Activated CD8-positive, alpha-beta T cell treated with anti-CD3 and anti-CD28 coated beads for 36 hours (primary cell): ENCODE measurements at regions not wholly inside any gene's neighbourhood (a gene's known extent, or its start where the extent isn't known, plus 50 kb on each side); places are given as distances from the start of the nearest gene placed in this dataset.

Experiments used
- ATAC-seq: fragments of 200-7000 bp; cut with Tn5 transposase; one replicate; pipeline ENCODE4 v1.10.0; 2021; ENCODE audit warnings: mild to moderate bottlenecking, moderate library complexity
- CTCF ChIA-PET: fragments of 350-600 bp; sonication (Branson Sonifier 250); formaldehyde crosslinking; loops from one replicate; lab custom pipeline; 2021; ENCODE audit warnings: antibody characterized with exemption; lab: Charles Lee
- POLR2A ChIA-PET: fragments of 350-600 bp; sonication (Branson Sonifier 250); formaldehyde crosslinking; loops from one replicate; lab custom pipeline; 2021; ENCODE audit warnings: antibody characterized with exemption; lab: Charles Lee
- DNase-seq: peaks from one replicate; pipeline ENCODE4 v3.0.0-alpha.2; 2020
- H3K27ac Mint-ChIP-seq: one replicate; pipeline ENCODE4 v1.8.0; 2021; ENCODE audit warnings: mild to moderate bottlenecking, mixed read lengths
- H3K27me3 Mint-ChIP-seq: one replicate; pipeline ENCODE4 v1.8.0; 2021; ENCODE audit warnings: mixed read lengths
- H3K36me3 Mint-ChIP-seq: one replicate; pipeline ENCODE4 v1.8.0; 2021; ENCODE audit warnings: low read depth, mixed read lengths
- H3K4me1 Mint-ChIP-seq: one replicate; pipeline ENCODE4 v1.8.0; 2021; ENCODE audit warnings: low read depth, mixed read lengths
- H3K4me3 Mint-ChIP-seq: one replicate; pipeline ENCODE4 v1.8.0; 2021; ENCODE audit warnings: mild to moderate bottlenecking, moderate library complexity, mixed read lengths
- H3K9me3 Mint-ChIP-seq: one replicate; pipeline ENCODE4 v1.8.0; 2021; ENCODE audit warnings: mixed read lengths
- CTCF ChIP-seq: fragments of 200-600 bp; IDR thresholded peaks from one replicate; pipeline ENCODE4 v1.8.0; 2022; ENCODE audit warnings: antibody characterized with exemption, mild to moderate bottlenecking
- intact Hi-C: fragments of 100-400 bp; cut with micrococcal nuclease; formaldehyde crosslinking; loops from one replicate; pipeline ENCODE4 v1.10.0; 2022

- H3K9me3 Mint-ChIP-seq: peaks cover 20% of the 10 kb centered on the region
- no peak overlapping the region for H3K4me3 Mint-ChIP-seq
- CTCF ChIA-PET: no interaction called here
These were observed 177.9 kb downstream of the PLOD2 start for GRCh38 chr3:145983101-145983500.

More at GRCh38 chr3:145983101-145983500, 177.9 kb downstream of the PLOD2 start:
- DNase-seq (no peak), ATAC-seq (no peak)
- H3K4me1 Mint-ChIP-seq: no peaks in the 10 kb centered on the region
- no peaks in the 10 kb centered on the region for H3K36me3 Mint-ChIP-seq
- H3K27ac Mint-ChIP-seq: no peak overlapping the region
- POLR2A ChIA-PET: no interaction called here
- TF ChIP-seq CTCF: no peak
- intact Hi-C loops: no loop called here
- no peaks in the 10 kb centered on the region for H3K27me3 Mint-ChIP-seq
